Activated gamma-delta T cell treated with anti-CD3 and anti-CD28 coated beads, Interleukin-2, amount 50 U/mL, for 16 hours (primary cell): ENCODE measurements at regions not wholly inside any gene's neighbourhood (a gene's known extent, or its start where the extent isn't known, plus 50 kb on each side); places are given as distances from the start of the nearest gene placed in this dataset.

ENCODE experiments used
- DNase-seq: peaks from one replicate; pipeline ENCODE4 v3.0.0-alpha.2; 2020; ENCODE audit warnings: low read depth

DNA sequence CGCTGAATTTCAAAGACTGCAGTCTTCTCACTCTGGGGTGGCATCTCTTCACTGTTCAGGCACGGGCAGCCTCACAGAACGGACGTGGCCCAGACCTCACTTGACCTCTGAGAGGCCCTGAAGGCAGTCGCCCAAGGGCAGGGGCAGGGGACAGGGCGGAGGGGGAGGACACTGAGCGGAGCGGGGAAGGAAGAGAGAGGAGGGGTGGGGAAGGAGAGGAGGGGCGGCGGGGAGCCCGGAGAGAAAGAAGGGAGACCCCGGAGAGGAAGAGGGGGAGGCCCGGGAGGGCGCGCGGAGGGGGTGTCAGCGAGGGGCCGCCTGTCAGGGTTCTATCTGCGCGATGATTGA lies 58.7 kb upstream of the COMTD1 start:
- no peak for DNase-seq

DNA sequence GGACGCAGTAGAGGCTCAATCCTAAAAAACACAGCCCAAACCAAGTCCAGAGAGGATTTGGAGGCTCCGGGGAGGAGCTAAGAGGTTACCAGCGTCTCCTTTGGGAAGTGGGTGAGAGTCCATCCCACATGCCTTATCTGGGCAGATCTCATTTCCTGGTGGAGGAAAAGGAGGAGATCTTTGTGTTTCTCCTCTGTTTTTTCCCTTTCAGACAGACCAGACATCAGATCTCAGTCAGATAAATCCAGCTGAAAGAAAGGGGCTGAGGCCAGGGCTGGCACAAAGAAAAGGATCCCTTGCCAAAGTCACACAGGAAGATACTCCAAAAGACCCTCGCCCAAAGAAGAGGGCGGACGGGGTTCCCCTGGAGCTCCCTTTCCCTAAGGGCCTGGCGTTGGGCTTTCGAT lies 58.3 kb upstream of the COMTD1 start:
- no peak for DNase-seq

DNA sequence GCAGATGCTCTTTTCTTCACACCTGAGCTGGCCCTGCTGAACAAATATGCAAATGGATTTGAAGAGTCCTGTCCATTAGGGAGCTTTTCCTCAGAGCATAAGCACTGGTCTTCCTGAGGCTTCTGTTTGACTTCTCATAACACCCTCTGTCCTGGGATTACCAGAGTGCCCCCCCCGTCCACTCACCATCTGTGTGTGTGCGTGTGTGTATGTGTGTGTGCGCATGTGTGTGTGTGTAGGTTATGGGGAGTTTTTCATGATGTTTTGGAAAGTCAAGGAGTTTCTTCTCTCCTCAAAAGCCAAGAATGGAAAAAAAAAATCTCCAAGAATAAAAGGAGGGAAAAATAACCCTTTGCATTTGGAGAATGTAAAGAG lies 57.7 kb upstream of the COMTD1 start:
- no peak for DNase-seq

DNA sequence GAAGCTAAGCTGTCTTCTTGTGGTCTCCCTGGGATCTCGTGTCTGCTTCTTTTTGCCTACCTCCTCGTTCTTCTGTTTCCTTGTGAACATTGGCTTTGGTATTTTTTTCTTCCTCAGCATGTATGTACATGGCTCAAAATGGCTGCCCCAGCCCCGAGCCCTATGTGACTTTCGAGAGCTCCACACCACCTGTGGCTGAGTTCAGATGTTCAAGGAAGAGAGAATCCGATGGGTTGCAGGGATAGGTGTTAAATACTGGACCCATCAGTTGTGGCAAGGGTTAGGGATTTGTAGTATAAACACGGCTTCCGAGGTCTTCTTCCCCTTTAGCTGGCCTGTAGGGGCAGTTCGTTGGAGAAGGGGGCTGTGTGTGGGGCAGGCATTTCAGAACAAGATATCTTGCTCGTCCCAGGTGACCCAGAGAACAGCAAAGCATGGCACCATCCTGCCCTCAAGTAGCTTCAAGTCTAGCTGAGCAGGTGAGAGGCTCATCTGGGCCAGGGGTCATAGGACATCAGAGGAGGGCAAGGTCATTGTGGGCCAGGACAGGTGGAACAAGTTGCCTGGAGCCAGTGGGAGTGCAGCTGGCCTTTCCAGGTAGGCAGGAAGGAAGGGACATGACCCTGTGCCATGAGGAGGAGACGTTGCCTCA lies 57.2 kb upstream of the COMTD1 start:
- no peak for DNase-seq

DNA sequence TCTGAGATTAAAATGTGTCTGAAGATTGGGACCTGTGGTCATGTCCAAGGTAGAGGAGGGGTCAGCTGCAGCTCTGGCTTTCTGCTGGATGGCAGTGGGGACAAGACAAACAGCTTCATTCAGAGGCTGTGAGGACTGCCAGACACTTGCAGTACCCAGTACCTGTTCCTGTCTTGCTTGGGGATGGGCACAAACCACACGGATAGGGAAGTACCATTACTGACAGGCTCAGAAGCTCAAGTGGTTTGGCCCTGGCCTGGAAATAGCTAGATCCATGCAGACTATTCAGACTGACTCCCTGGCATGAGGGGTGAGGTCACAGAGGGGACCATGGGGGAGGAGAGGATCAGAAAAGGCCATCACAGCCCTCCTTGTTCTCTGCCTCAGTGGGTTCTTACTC lies 56.0 kb upstream of the COMTD1 start:
- no peak for DNase-seq

DNA sequence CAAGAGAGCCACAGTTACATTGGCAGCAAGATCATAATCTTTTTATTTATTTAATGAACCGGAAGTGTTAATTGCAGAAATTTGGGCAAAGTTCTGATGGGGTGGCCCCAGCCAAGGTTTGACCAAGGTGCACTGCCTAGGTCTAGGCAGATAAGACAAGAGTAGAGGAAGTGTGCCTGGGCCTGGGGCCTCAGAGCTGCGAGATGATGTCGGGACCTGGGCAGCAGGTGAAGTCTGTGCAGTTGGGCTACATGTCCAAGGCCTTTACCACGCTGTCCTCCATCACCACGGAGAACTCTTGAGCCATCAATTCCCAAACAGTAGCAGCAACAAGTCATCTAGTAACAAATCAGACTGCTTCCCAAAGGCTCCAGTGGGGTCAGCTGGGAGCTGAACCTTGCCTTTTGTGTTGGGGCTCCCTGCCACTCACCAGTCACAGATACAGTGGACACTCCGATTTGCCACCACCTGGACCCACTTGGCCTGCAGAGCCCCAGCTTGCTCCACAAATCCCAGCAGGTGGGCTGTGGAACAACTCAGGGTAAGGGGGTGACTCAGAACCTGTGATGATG lies 52.5 kb upstream of the COMTD1 start:
- no peak for DNase-seq

DNA sequence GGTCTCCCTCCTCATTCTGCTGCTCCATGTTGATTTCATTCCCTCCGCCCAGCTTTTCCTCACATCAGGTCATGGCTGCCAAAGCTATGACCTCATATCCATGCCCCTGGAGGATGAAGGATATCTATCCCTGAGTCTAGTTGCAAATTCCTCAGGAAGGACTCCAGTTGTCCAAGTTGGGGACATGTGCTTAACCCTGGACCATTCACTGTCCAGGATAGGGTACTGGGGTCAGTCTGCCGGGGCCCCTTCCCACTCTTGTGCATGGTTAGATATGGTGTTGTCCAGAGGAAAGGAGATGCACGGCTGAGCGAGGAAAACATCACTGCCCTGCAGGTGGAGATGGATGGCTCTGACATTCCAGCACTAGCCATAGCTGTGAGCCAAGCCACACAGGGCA lies 51.9 kb upstream of the COMTD1 start:
- DNase-seq: no peak

DNA sequence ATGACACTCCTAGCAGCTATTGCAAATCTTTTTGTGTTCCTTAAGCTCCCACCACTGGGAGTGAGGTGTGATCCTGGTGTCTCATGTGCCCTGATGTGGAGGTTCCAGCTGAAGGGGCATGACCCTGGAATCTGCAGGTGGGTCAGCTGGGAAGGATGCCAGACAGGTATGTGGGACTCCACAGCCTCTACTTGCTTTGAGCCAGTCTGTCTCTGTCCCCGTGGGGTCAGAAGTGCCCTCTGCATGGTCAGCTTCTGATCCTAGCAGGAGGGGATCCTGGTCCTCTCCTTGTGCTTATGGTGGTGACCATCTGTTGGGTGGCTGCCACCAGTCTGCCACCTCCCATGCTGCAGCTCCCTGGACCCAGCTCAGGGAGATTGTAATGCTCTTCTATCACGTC lies 51.1 kb upstream of the COMTD1 start:
- DNase-seq: no peak
